Liver (tissue), 8 donors: ENCODE measurements at regions not wholly inside any gene's neighbourhood (a gene's known extent, or its start where the extent isn't known, plus 50 kb on each side); places are given as distances from the start of the nearest gene placed in this dataset.

ENCODE experiments used
- DNase-seq: peaks from one replicate; pipeline ENCODE4 v3.0.0-alpha.2; 2017; ENCODE audit warnings: low spot score
- H3K27ac ChIP-seq, 2 donors: one replicate each; pipeline ENCODE4 v1.7.0; 2013; ENCODE audit warnings: inconsistent platforms in 2 of 2, low read length in 2 of 2, control low read depth in 1 of 2, low read depth in 1 of 2, mild to moderate bottlenecking in 1 of 2
- H3K27me3 ChIP-seq, 4 donors: one replicate each; pipeline versions ENCODE4 v1.6.1 to v1.7.0; 2013; ENCODE audit warnings: low read length in 3 of 4, inconsistent platforms in 1 of 4, mild to moderate bottlenecking in 1 of 4, moderate library complexity in 1 of 4; ENCODE audit not compliant: control insufficient read depth in 4 of 4, insufficient read depth in 4 of 4
- H3K36me3 ChIP-seq, 4 donors: one replicate each; pipeline versions ENCODE4 v1.6.1 to v1.7.0; 2013; ENCODE audit warnings: low read length in 3 of 4, mild to moderate bottlenecking in 3 of 4, low read depth in 1 of 4, moderate library complexity in 1 of 4; ENCODE audit not compliant: control insufficient read depth in 4 of 4, insufficient read depth in 3 of 4
- H3K4me1 ChIP-seq, 4 donors: one replicate each; pipeline versions ENCODE4 v1.6.1 to v1.7.0; 2013; ENCODE audit warnings: low read length in 3 of 4, mild to moderate bottlenecking in 3 of 4, moderate library complexity in 1 of 4; ENCODE audit not compliant: control insufficient read depth in 4 of 4, insufficient read depth in 4 of 4
- H3K4me3 ChIP-seq, 3 donors: one replicate each; pipeline versions ENCODE4 v1.6.1 to v1.7.0; 2013; ENCODE audit warnings: low read length in 3 of 3, control low read depth in 1 of 3, low read depth in 1 of 3, mild to moderate bottlenecking in 1 of 3
- H3K9ac ChIP-seq, 2 donors: one replicate each; pipeline ENCODE4 v1.7.0; 2013; ENCODE audit warnings: low read length in 2 of 2, mild to moderate bottlenecking in 2 of 2, moderate library complexity in 2 of 2, control low read depth in 1 of 2, low read depth in 1 of 2
- H3K9me3 ChIP-seq, 4 donors: one replicate each; pipeline versions ENCODE4 v1.6.1 to v1.7.0; 2013; ENCODE audit warnings: low read length in 3 of 4; ENCODE audit not compliant: control insufficient read depth in 4 of 4
- ATF3 ChIP-seq: IDR thresholded peaks from 2 replicates; pipeline ENCODE4 v1.6.1; 2016; ENCODE audit warnings: antibody characterized with exemption
- EGR1 ChIP-seq, 2 donors: IDR thresholded peaks; 2 replicates each; pipeline ENCODE4 v1.6.1; 2016 to 2018; ENCODE audit warnings: antibody characterized with exemption in 2 of 2, low read depth in 2 of 2
- FOXA1 ChIP-seq: IDR thresholded peaks from 2 replicates; pipeline ENCODE4 v1.6.1; 2016; ENCODE audit warnings: antibody characterized with exemption
- FOXA2 ChIP-seq: IDR thresholded peaks from 2 replicates; pipeline ENCODE4 v1.6.1; 2016; ENCODE audit warnings: antibody characterized with exemption
- GABPA ChIP-seq, 2 donors: IDR thresholded peaks in 1 of 2; conservative IDR thresholded peaks in 1 of 2; 2 replicates each; pipeline ENCODE4 v1.6.1; 2016; ENCODE audit warnings: antibody characterized with exemption in 2 of 2, mild to moderate bottlenecking in 1 of 2, moderate library complexity in 1 of 2
- HNF4A ChIP-seq, 2 donors: conservative IDR thresholded peaks; 2 replicates each; pipeline ENCODE4 v1.6.1; 2016; ENCODE audit warnings: antibody characterized with exemption in 2 of 2, mild to moderate bottlenecking in 2 of 2
- HNF4G ChIP-seq: IDR thresholded peaks from 2 replicates; pipeline ENCODE4 v1.6.1; 2016; ENCODE audit warnings: antibody characterized with exemption
- MAX ChIP-seq: IDR thresholded peaks from 2 replicates; pipeline ENCODE4 v1.6.1; 2016; ENCODE audit warnings: antibody characterized with exemption
- NR2F2 ChIP-seq: IDR thresholded peaks from 2 replicates; pipeline ENCODE4 v1.6.1; 2016; ENCODE audit warnings: antibody characterized with exemption
- RAD21 ChIP-seq, 2 donors: IDR thresholded peaks; 2 replicates each; pipeline ENCODE4 v1.6.1; 2016; ENCODE audit warnings: antibody characterized with exemption in 2 of 2, mild to moderate bottlenecking in 2 of 2
- REST ChIP-seq: IDR thresholded peaks from 2 replicates; pipeline ENCODE4 v1.6.1; 2016; ENCODE audit warnings: antibody characterized with exemption, mild to moderate bottlenecking
- SP1 ChIP-seq: IDR thresholded peaks from 2 replicates; pipeline ENCODE4 v1.6.1; 2018; ENCODE audit warnings: antibody characterized with exemption, mild to moderate bottlenecking
- TAF1 ChIP-seq: conservative IDR thresholded peaks from 2 replicates; pipeline ENCODE4 v1.6.1; 2016; ENCODE audit warnings: antibody characterized with exemption, mild to moderate bottlenecking
- WGBS: extraction: QIAGEN DNeasy Blood & Tissue Kit; methylation state at CpG from one replicate; pipeline ENCODE4 v1.1.7; 2013; 5-methylcytosine and 5-hydroxymethylcytosine counted together
- TF ChIP-seq, protein P1 (sequence below): fragments of 150-350 bp; IDR thresholded peaks from 2 replicates; pipeline ENCODE4 v1.5.1; 2017; ENCODE audit warnings: improper control_type of control experiment, low read depth, low read length; ENCODE audit not compliant: missing input control
- TF ChIP-seq, protein P2 (sequence below): IDR thresholded peaks from 2 replicates; pipeline ENCODE4 v1.6.1; 2016; ENCODE audit warnings: antibody characterized with exemption
- donor health status: healthy.
- donor health status: healthy.
- donor health status: healthy.
- donor health status: healthy.
- donor health status: healthy.

DNA sequence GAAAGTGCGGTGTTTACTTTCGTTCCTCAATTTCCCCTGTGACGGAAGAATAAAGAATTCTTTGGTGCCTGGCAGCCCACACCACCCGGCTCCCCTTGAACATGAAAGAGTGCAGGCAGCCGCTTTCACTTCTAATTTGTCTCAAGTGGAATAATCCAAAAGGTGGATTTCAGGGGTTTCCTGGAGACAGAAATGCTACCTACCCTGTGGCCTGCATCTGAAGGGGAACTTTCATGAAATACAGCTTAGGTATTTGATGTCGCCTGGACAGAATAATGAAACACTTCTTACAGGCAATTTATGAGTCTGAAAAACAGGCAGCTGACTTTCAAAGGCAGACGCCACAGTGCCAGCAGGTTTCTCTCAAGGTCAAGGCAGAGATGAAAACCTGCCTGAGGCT lies 169.5 kb upstream of the USP24 start:
- 91% methylated on average over 7 of the region's 7 CpGs for WGBS
- no peak for DNase-seq
- Histone ChIP-seq H3K4me1 (no peaks in the 10 kb centered on the region), H3K36me3 (no peaks in the 10 kb centered on the region), H3K27ac (no peak overlapping the region), H3K9ac (no peak overlapping the region), H3K27me3 (no peaks in the 10 kb centered on the region), H3K9me3 (peaks cover 0 to 3% (median 1%) of the 10 kb centered on the region in 4 donors), H3K4me3 (no peak overlapping the region)
- no peak for TF ChIP-seq NR2F2
- TF ChIP-seq, protein P1, sequence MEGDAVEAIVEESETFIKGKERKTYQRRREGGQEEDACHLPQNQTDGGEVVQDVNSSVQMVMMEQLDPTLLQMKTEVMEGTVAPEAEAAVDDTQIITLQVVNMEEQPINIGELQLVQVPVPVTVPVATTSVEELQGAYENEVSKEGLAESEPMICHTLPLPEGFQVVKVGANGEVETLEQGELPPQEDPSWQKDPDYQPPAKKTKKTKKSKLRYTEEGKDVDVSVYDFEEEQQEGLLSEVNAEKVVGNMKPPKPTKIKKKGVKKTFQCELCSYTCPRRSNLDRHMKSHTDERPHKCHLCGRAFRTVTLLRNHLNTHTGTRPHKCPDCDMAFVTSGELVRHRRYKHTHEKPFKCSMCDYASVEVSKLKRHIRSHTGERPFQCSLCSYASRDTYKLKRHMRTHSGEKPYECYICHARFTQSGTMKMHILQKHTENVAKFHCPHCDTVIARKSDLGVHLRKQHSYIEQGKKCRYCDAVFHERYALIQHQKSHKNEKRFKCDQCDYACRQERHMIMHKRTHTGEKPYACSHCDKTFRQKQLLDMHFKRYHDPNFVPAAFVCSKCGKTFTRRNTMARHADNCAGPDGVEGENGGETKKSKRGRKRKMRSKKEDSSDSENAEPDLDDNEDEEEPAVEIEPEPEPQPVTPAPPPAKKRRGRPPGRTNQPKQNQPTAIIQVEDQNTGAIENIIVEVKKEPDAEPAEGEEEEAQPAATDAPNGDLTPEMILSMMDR, result no peak
- TF ChIP-seq, protein P2, sequence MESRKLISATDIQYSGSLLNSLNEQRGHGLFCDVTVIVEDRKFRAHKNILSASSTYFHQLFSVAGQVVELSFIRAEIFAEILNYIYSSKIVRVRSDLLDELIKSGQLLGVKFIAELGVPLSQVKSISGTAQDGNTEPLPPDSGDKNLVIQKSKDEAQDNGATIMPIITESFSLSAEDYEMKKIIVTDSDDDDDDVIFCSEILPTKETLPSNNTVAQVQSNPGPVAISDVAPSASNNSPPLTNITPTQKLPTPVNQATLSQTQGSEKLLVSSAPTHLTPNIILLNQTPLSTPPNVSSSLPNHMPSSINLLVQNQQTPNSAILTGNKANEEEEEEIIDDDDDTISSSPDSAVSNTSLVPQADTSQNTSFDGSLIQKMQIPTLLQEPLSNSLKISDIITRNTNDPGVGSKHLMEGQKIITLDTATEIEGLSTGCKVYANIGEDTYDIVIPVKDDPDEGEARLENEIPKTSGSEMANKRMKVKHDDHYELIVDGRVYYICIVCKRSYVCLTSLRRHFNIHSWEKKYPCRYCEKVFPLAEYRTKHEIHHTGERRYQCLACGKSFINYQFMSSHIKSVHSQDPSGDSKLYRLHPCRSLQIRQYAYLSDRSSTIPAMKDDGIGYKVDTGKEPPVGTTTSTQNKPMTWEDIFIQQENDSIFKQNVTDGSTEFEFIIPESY, result no peak
- no peak for TF ChIP-seq SP1
- TF ChIP-seq MAX, result no peak
- TF ChIP-seq EGR1 (IDR thresholded peaks at IDR 0.05; ENCODE audit: low read depth in 2 of 2), result no peak
- TF ChIP-seq RAD21 (IDR thresholded peaks at IDR 0.05), result no peak
- TF ChIP-seq HNF4A (conservative IDR thresholded peaks at IDR 0.05), result no peak
- TF ChIP-seq GABPA (IDR thresholded peaks at IDR 0.05 in 1 of 2, conservative IDR thresholded peaks at IDR 0.05 in 1 of 2), result no peak
- TF ChIP-seq HNF4G, result no peak
- no peak for TF ChIP-seq TAF1
- TF ChIP-seq ATF3, result no peak
- TF ChIP-seq REST, result no peak

- DNase-seq, result no peak
- Histone ChIP-seq H3K36me3 (no peaks in the 10 kb centered on the region), H3K9me3 (no peaks in the 10 kb centered on the region), H3K4me1 (no peaks in the 10 kb centered on the region), H3K4me3 (no peak overlapping the region), H3K27me3 (no peaks in the 10 kb centered on the region), H3K9ac (no peak overlapping the region), H3K27ac (no peak overlapping the region)
- WGBS, result 88% methylated on average over 11 of the region's 11 CpGs
- TF ChIP-seq RAD21 (IDR thresholded peaks at IDR 0.05) (no peak), FOXA2 (no peak), TAF1 (no peak), SP1 (no peak), NR2F2 (no peak), ATF3 (no peak), MAX (no peak), HNF4A (conservative IDR thresholded peaks at IDR 0.05) (no peak), REST (no peak), FOXA1 (no peak)
- TF ChIP-seq, protein P1, result no peak
Observed at GRCh38 chr1:55382806-55383305, 167.7 kb upstream of the USP24 start.
